ENCODE measurements at regions not wholly inside any gene's neighbourhood (a gene's known extent, or its start where the extent isn't known, plus 50 kb on each side); places are given as distances from the start of the nearest gene placed in this dataset.
"Not testable (repeated sequence)": the region's sequence is repeated elsewhere in the genome, so short reads cannot be mapped to it uniquely, and the experiment has no call there.

GRCh38 chr21:38910390-38911067 is 104.8 kb downstream of the ETS2 start:
- ATAC-seq (ENCODE audit: low read depth in 2 of 2): no peak
- H3K27me3 Mint-ChIP-seq: peaks cover 0 to 12% (median 6%) of the 10 kb centered on the region in 3 donors
- no peaks in the 10 kb centered on the region for H3K4me1 Mint-ChIP-seq
- peak overlapping the region in 1 of 6 donors; percentile 38 for H3K27ac Mint-ChIP-seq
- H3K9me3 Mint-ChIP-seq: no peaks in the 10 kb centered on the region
- DNase-seq: no peak
- no peak overlapping the region for H3K4me3 Mint-ChIP-seq
- no peaks in the 10 kb centered on the region for H3K36me3 Mint-ChIP-seq

GRCh38 chr21:38909929-38910328 is 104.2 kb downstream of the ETS2 start:
- Mint-ChIP-seq H3K9me3 (peaks cover 0 to 3% (median 0%) of the 10 kb centered on the region in 7 donors), H3K4me1 (no peaks in the 10 kb centered on the region), H3K27ac (no peak overlapping the region)

GRCh38 chr21:38909109-38909508 is 103.4 kb downstream of the ETS2 start:
- peaks cover 0 to 12% (median 6%) of the 10 kb centered on the region in 3 donors for H3K27me3 Mint-ChIP-seq
- no peak for DNase-seq
- no peaks in the 10 kb centered on the region for H3K4me1 Mint-ChIP-seq
- ATAC-seq (ENCODE audit: low read depth in 2 of 2): no peak
- H3K9me3 Mint-ChIP-seq: peaks cover 0 to 3% (median 0%) of the 10 kb centered on the region in 7 donors
- peak overlapping the region in 1 of 8 donors; percentile 47 for H3K4me3 Mint-ChIP-seq
- H3K27ac Mint-ChIP-seq: no peak overlapping the region
- H3K36me3 Mint-ChIP-seq: peaks cover 0 to 7% of the 10 kb centered on the region in 2 donors

More at GRCh38 chr21:38909929-38910328, 104.2 kb downstream of the ETS2 start:
- peaks cover 0 to 12% (median 6%) of the 10 kb centered on the region in 3 donors for H3K27me3 Mint-ChIP-seq
- DNase-seq: no peak
- H3K4me3 Mint-ChIP-seq: no peak overlapping the region
- ATAC-seq (ENCODE audit: low read depth in 2 of 2): no peak
- H3K36me3 Mint-ChIP-seq: peaks cover 0 to 5% of the 10 kb centered on the region in 2 donors

- H3K4me3 Mint-ChIP-seq: no peak overlapping the region
- no peak overlapping the region for H3K27ac Mint-ChIP-seq
- H3K36me3 Mint-ChIP-seq: peaks cover 0 to 7% of the 10 kb centered on the region in 2 donors
- no peak for DNase-seq
- H3K27me3 Mint-ChIP-seq: peaks cover 0 to 12% (median 6%) of the 10 kb centered on the region in 3 donors
- ATAC-seq (ENCODE audit: low read depth in 2 of 2): no peak
- H3K9me3 Mint-ChIP-seq: peaks cover 0 to 3% (median 0%) of the 10 kb centered on the region in 7 donors
- no peaks in the 10 kb centered on the region for H3K4me1 Mint-ChIP-seq
Observed at GRCh38 chr21:38908537-38908936, 102.8 kb downstream of the ETS2 start.

- ATAC-seq (ENCODE audit: low read depth in 2 of 2) (no peak), DNase-seq (no peak)
- H3K27me3 Mint-ChIP-seq: peaks cover 0 to 6% (median 0%) of the 10 kb centered on the region in 3 donors
Observed at GRCh38 chr21:38905752-38906151, 100.0 kb downstream of the ETS2 start.

GRCh38 chr21:38905328-38905727 is 99.6 kb downstream of the ETS2 start:
- Mint-ChIP-seq H3K36me3 (peaks cover 0 to 7% of the 10 kb centered on the region in 2 donors), H3K4me1 (no peaks in the 10 kb centered on the region), H3K4me3 (peak overlapping the region in 1 of 8 donors; percentile 71), H3K27ac (no peak overlapping the region), H3K27me3 (peaks cover 0 to 6% (median 0%) of the 10 kb centered on the region in 3 donors), H3K9me3 (peaks cover 2 to 13% (median 5%) of the 10 kb centered on the region in 7 donors)
- DNase-seq: no peak
- no peak for ATAC-seq (ENCODE audit: low read depth in 2 of 2)

More at GRCh38 chr21:38905752-38906151, 100.0 kb downstream of the ETS2 start:
- Mint-ChIP-seq H3K36me3 (peaks cover 0 to 7% of the 10 kb centered on the region in 2 donors), H3K9me3 (peaks cover 2 to 13% (median 5%) of the 10 kb centered on the region in 7 donors), H3K27ac (no peak overlapping the region), H3K4me3 (no peak overlapping the region), H3K4me1 (no peaks in the 10 kb centered on the region)

- ATAC-seq (ENCODE audit: low read depth in 2 of 2) (no peak), DNase-seq (no peak)
- Mint-ChIP-seq H3K27ac (no peak overlapping the region), H3K27me3 (peaks cover 0 to 6% (median 0%) of the 10 kb centered on the region in 3 donors), H3K4me3 (no peak overlapping the region), H3K36me3 (peaks cover 0 to 7% of the 10 kb centered on the region in 2 donors), H3K9me3 (peaks cover 2 to 13% (median 5%) of the 10 kb centered on the region in 7 donors), H3K4me1 (no peaks in the 10 kb centered on the region)
Observed at GRCh38 chr21:38903690-38904139, 98.0 kb downstream of the ETS2 start.

GRCh38 chr21:38902608-38903445 is 97.1 kb downstream of the ETS2 start:
- ATAC-seq (ENCODE audit: low read depth in 2 of 2): no peak
- Mint-ChIP-seq H3K27me3 (no peaks in the 10 kb centered on the region), H3K4me1 (no peaks in the 10 kb centered on the region), H3K4me3 (no peak overlapping the region), H3K9me3 (peaks cover 2 to 13% (median 5%) of the 10 kb centered on the region in 7 donors), H3K36me3 (peaks cover 0 to 7% of the 10 kb centered on the region in 2 donors), H3K27ac (no peak overlapping the region)
- no peak for DNase-seq

- DNase-seq: no peak
- Mint-ChIP-seq H3K27me3 (peaks cover 0 to 3% (median 2%) of the 10 kb centered on the region in 3 donors), H3K36me3 (peaks cover 0 to 7% of the 10 kb centered on the region in 2 donors), H3K4me1 (no peaks in the 10 kb centered on the region), H3K9me3 (peaks cover 2 to 13% (median 5%) of the 10 kb centered on the region in 7 donors), H3K27ac (no peak overlapping the region), H3K4me3 (no peak overlapping the region)
- no peak for ATAC-seq (ENCODE audit: low read depth in 2 of 2)
Observed at GRCh38 chr21:38900499-38900898, 94.8 kb downstream of the ETS2 start.

GRCh38 chr21:38899985-38900384 is 94.3 kb downstream of the ETS2 start:
- not testable (repeated sequence) for H3K4me3 Mint-ChIP-seq; H3K27ac Mint-ChIP-seq; H3K27me3 Mint-ChIP-seq; ATAC-seq (ENCODE audit: low read depth in 2 of 2); DNase-seq; H3K4me1 Mint-ChIP-seq; H3K36me3 Mint-ChIP-seq
- H3K9me3 Mint-ChIP-seq: peaks cover under 1 to 13% (median 5%) of the 10 kb centered on the region in 7 donors

GRCh38 chr21:38899277-38899947 is 93.7 kb downstream of the ETS2 start:
- Mint-ChIP-seq H3K27me3 (peaks cover 4 to 9% (median 8%) of the 10 kb centered on the region in 3 donors), H3K4me3 (no peak overlapping the region), H3K27ac (no peak overlapping the region), H3K4me1 (no peaks in the 10 kb centered on the region), H3K9me3 (peaks cover 4 to 13% (median 5%) of the 10 kb centered on the region in 7 donors), H3K36me3 (peaks cover 0 to 5% of the 10 kb centered on the region in 2 donors)
- ATAC-seq (ENCODE audit: low read depth in 2 of 2): no peak
- no peak for DNase-seq

- Mint-ChIP-seq H3K4me1 (no peaks in the 10 kb centered on the region), H3K27me3 (peaks cover 4 to 11% (median 11%) of the 10 kb centered on the region in 3 donors), H3K27ac (no peak overlapping the region), H3K9me3 (peaks cover 4 to 13% (median 5%) of the 10 kb centered on the region in 7 donors), H3K36me3 (peaks cover 0 to 7% of the 10 kb centered on the region in 2 donors), H3K4me3 (no peak overlapping the region)
- ATAC-seq (ENCODE audit: low read depth in 2 of 2) (no peak), DNase-seq (no peak)
Observed at GRCh38 chr21:38898422-38899096, 92.8 kb downstream of the ETS2 start.

All from naive B cell (primary cell).